IMR-90 (cell line): ENCODE measurements at regions not wholly inside any gene's neighbourhood (a gene's known extent, or its start where the extent isn't known, plus 50 kb on each side); places are given as distances from the start of the nearest gene placed in this dataset.

ENCODE experiments used
- ATAC-seq: fragments of 200-7000 bp; cut with Tn5 transposase; 2 replicates; pipeline ENCODE4 v1.9.1; 2020; ENCODE audit warnings: low read depth, mild to moderate bottlenecking, moderate library complexity
- BruUV-seq: library from RNA; stranded (reverse); fragments of 400-500 nt; replicated peaks from 2 replicates; lab custom pipeline; 2021; lab: Mats Ljungman, UMichigan
- CTCF ChIA-PET: fragments of 300-600 bp; formaldehyde crosslinking; extraction: SDS; loops from one replicate; lab custom pipeline; 2021; ENCODE audit warnings: antibody characterized with exemption; lab: Yijun Ruan, JAX
- POLR2A ChIA-PET: fragments of 300-600 bp; sonication (Branson Sonifier 250); formaldehyde crosslinking; loops from one replicate; lab custom pipeline; 2022; ENCODE audit warnings: antibody characterized with exemption; ENCODE audit not compliant: unreplicated experiment; lab: Charles Lee
- DNase-seq: peaks from one replicate; pipeline ENCODE4 v3.0.0; 2013
- H2AFZ ChIP-seq: replicated peaks from 2 replicates; pipeline ENCODE3; 2013; ENCODE audit warnings: low read length, mild to moderate bottlenecking; ENCODE audit not compliant: poor library complexity
- H2AK5ac ChIP-seq: 2 replicates; pipeline ENCODE4 v1.6.1; 2013; ENCODE audit warnings: low read depth, low read length, inconsistent platforms
- H2AK9ac ChIP-seq: replicated peaks from 2 replicates; pipeline ENCODE3; 2013; ENCODE audit warnings: mild to moderate bottlenecking, low read depth, low read length, moderate library complexity; ENCODE audit not compliant: poor library complexity
- H2BK120ac ChIP-seq: 2 replicates; pipeline ENCODE4 v1.6.1; 2013; ENCODE audit warnings: low read depth, low read length, inconsistent platforms
- H2BK15ac ChIP-seq: 3 replicates; pipeline ENCODE4 v1.6.1; 2013; ENCODE audit warnings: low read depth, low read length, inconsistent platforms
- H2BK20ac ChIP-seq: 2 replicates; pipeline ENCODE4 v1.6.1; 2013; ENCODE audit warnings: low read depth, mild to moderate bottlenecking, inconsistent platforms, low read length, moderate library complexity
- H2BK5ac ChIP-seq: 2 replicates; pipeline ENCODE4 v1.6.1; 2013; ENCODE audit warnings: mild to moderate bottlenecking, low read depth, low read length, inconsistent platforms; ENCODE audit not compliant: poor library complexity, severe bottlenecking
- H3K14ac ChIP-seq: replicated peaks from 2 replicates; pipeline ENCODE4 v1.6.1; 2013; ENCODE audit warnings: low read depth, low read length, inconsistent platforms
- H3K18ac ChIP-seq: 2 replicates; pipeline ENCODE4 v1.6.1; 2013; ENCODE audit warnings: low read depth, low read length, control low read depth
- H3K23ac ChIP-seq: 2 replicates; pipeline ENCODE4 v1.6.1; 2013; ENCODE audit warnings: low read depth, low read length, inconsistent platforms
- H3K27ac ChIP-seq: 2 replicates; pipeline ENCODE4 v1.5.1; 2013; ENCODE audit warnings: mild to moderate bottlenecking, control low read depth, low read length; ENCODE audit not compliant: insufficient read depth
- H3K27me3 ChIP-seq: 2 replicates; pipeline ENCODE4 v1.6.1; 2013; ENCODE audit warnings: low read length; ENCODE audit not compliant: control insufficient read depth, insufficient read depth
- H3K36me3 ChIP-seq: 2 replicates; pipeline ENCODE4 v1.6.1; 2013; ENCODE audit warnings: low read length, mixed read lengths; ENCODE audit not compliant: control insufficient read depth, insufficient read depth
- H3K4ac ChIP-seq: 2 replicates; pipeline ENCODE4 v1.6.1; 2013; ENCODE audit warnings: low read depth, low read length, inconsistent platforms
- H3K4me1 ChIP-seq: 2 replicates; pipeline ENCODE4 v1.6.1; 2013; ENCODE audit warnings: low read length, mixed read lengths; ENCODE audit not compliant: control insufficient read depth, insufficient read depth
- H3K4me2 ChIP-seq: 2 replicates; pipeline ENCODE4 v1.6.1; 2013; ENCODE audit warnings: low read depth, mild to moderate bottlenecking, control low read depth, low read length, moderate library complexity
- H3K4me3 ChIP-seq: 2 replicates; pipeline ENCODE4 v1.5.1; 2013; ENCODE audit warnings: low read depth, mild to moderate bottlenecking, control low read depth, low read length, moderate library complexity; ENCODE audit not compliant: insufficient read depth
- H3K56ac ChIP-seq: 2 replicates; pipeline ENCODE4 v1.6.1; 2013; ENCODE audit warnings: low read length, inconsistent platforms; ENCODE audit not compliant: insufficient read depth; ENCODE audit errors: extremely low read depth
- H3K79me1 ChIP-seq, 2 experiments: 2 replicates each; pipeline ENCODE4 v1.6.1; 2013; ENCODE audit warnings: low read length in 2 of 2, inconsistent platforms in 1 of 2, low read depth in 1 of 2
- H3K9ac ChIP-seq: 2 replicates; pipeline ENCODE4 v1.6.1; 2013; ENCODE audit warnings: low read depth, low read length, control low read depth
- H3K9me1 ChIP-seq: 2 replicates; pipeline ENCODE4 v1.6.1; 2013; ENCODE audit warnings: low read length, inconsistent platforms; ENCODE audit not compliant: insufficient read depth
- H3K9me3 ChIP-seq: 2 replicates; pipeline ENCODE4 v1.6.1; 2013; ENCODE audit warnings: low read length; ENCODE audit not compliant: control insufficient read depth, insufficient read depth
- H4K20me1 ChIP-seq: 2 replicates; pipeline ENCODE4 v1.6.1; 2013; ENCODE audit warnings: low read length, inconsistent platforms; ENCODE audit not compliant: insufficient read depth
- H4K5ac ChIP-seq: 2 replicates; pipeline ENCODE4 v1.6.1; 2013; ENCODE audit warnings: mild to moderate bottlenecking, low read depth, low read length, control low read depth
- H4K8ac ChIP-seq, 2 experiments: 2 replicates each; pipeline ENCODE4 v1.6.1; 2013; ENCODE audit warnings: low read depth in 2 of 2, low read length in 2 of 2, control low read depth in 1 of 2, inconsistent platforms in 1 of 2
- H4K91ac ChIP-seq: 2 replicates; pipeline ENCODE4 v1.6.1; 2013; ENCODE audit warnings: low read depth, low read length, inconsistent platforms; ENCODE audit not compliant: insufficient read depth
- WGBS, 2 experiments: methylation state at CpG; one replicate each; pipeline versions ENCODE4 v1.1.5 to v1.1.7; 2013; ENCODE audit warnings: missing lambda C conversion rate in 2 of 2; ENCODE audit not compliant: insufficient read length in 1 of 2; ENCODE audit errors: extremely low coverage in 2 of 2; 5-methylcytosine and 5-hydroxymethylcytosine counted together
- dilution Hi-C: fragments of 300-500 bp; cut with HindIII; formaldehyde crosslinking; loops from one replicate; pipeline ENCODE4 v1.14.3; 2018; ENCODE audit warnings: low sequenced_read_pairs; ENCODE audit not compliant: unreplicated experiment
- in situ Hi-C: fragments of 300-500 bp; cut with MboI; formaldehyde crosslinking; loops from 3 replicates; pipeline ENCODE4 v1.14.3; 2019; ENCODE audit warnings: low sequenced_read_pairs, inconsistent platforms, mixed read lengths
- intact Hi-C: fragments of 100-400 bp; cut with micrococcal nuclease; formaldehyde crosslinking; loops from 2 replicates; pipeline ENCODE4 v1.10.0; 2022
- TF ChIP-seq, protein P1 (sequence below): fragments of 150-350 bp; IDR thresholded peaks from 2 replicates; pipeline ENCODE4 v1.6.1; 2017; ENCODE audit warnings: mild to moderate bottlenecking, antibody characterized with exemption, low read length, low read depth

DNA sequence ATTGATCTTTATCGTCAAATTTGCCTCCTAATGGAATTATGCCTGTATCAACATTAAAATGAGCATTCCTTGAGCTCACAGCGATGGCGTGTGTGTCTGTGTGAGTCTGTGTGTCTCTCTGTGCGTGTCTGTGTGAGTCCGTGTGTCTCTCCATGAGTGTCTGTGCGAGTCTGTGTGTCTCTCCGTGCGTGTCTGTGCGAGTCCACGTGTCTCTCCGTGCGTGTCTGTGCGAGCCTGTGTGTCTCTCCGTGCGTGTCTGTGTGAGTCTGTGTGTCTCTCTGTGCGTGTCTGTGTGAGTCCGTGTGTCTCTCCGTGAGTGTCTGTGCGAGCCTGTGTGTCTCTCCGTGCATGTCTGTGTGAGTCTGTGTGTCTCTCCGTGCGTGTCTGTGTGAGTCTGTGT lies 326.5 kb upstream of the B3GAT1 start:
- WGBS, 2 experiments: 76% methylated on average over 6 of the region's 22 CpGs; no CpG with 5 or more reads in 1 of the 2 experiments
- Histone ChIP-seq H2BK120ac (no peak overlapping the region), H3K18ac (no peak overlapping the region), H3K23ac (no peak overlapping the region), H4K91ac (no peak overlapping the region), H3K4ac (no peak overlapping the region), H3K4me2 (no peak overlapping the region), H2AK9ac (no peak overlapping the region), H2BK5ac (no peak overlapping the region), H3K56ac (no peak overlapping the region), H2AFZ (no peak overlapping the region), H3K9me3 (peaks cover 30% of the 10 kb centered on the region), H4K8ac (no peak overlapping the region), H2BK15ac (no peak overlapping the region), H2BK20ac (no peak overlapping the region), H3K79me1 (no peaks in the 10 kb centered on the region), H3K9me1 (no peaks in the 10 kb centered on the region), H2AK5ac (no peak overlapping the region), H3K14ac (no peak overlapping the region), H3K27ac (no peak overlapping the region), H3K9ac (no peak overlapping the region), H3K4me3 (no peak overlapping the region), H3K4me1 (peaks cover 5% of the 10 kb centered on the region; the same call in 1 of the 2 replicates), H4K5ac (no peak overlapping the region), H4K20me1 (no peaks in the 10 kb centered on the region), H3K36me3 (no peaks in the 10 kb centered on the region), H3K27me3 (no peaks in the 10 kb centered on the region)
- CTCF ChIA-PET: no interaction called here
- dilution Hi-C loops (no loop called here), intact Hi-C loops (no loop called here), in situ Hi-C loops (no loop called here)
- no TSS peak for BruUV-seq
- no peak for ATAC-seq
- TF ChIP-seq, protein P1, sequence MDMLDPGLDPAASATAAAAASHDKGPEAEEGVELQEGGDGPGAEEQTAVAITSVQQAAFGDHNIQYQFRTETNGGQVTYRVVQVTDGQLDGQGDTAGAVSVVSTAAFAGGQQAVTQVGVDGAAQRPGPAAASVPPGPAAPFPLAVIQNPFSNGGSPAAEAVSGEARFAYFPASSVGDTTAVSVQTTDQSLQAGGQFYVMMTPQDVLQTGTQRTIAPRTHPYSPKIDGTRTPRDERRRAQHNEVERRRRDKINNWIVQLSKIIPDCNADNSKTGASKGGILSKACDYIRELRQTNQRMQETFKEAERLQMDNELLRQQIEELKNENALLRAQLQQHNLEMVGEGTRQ: no peak
- POLR2A ChIA-PET: no interaction called here
- DNase-seq: no peak
